ENCODE measurements at regions not wholly inside any gene's neighbourhood (a gene's known extent, or its start where the extent isn't known, plus 50 kb on each side); places are given as distances from the start of the nearest gene placed in this dataset.
"Not testable (repeated sequence)": the region's sequence is repeated elsewhere in the genome, so short reads cannot be mapped to it uniquely, and the experiment has no call there.

- no peak overlapping the region for H3K4me3 ChIP-seq (ENCODE audit: low read depth, low read length)
- TF ChIP-seq CTCF (IDR thresholded peaks at IDR 0.05; ENCODE audit: insufficient read depth, low read depth, low read length, missing control alignments), result no peak
- no peak for DNase-seq (ENCODE audit: low read depth)
Measured at GRCh38 chr13:76292031-76292430, 594.2 kb downstream of the KCTD12 start.

GRCh38 chr13:76289558-76289957 lies 596.6 kb downstream of the KCTD12 start:
- H3K4me3 ChIP-seq (ENCODE audit: low read depth, low read length), result no peak overlapping the region
- no peak for TF ChIP-seq CTCF (IDR thresholded peaks at IDR 0.05; ENCODE audit: insufficient read depth, low read depth, low read length, missing control alignments)
- no peak for DNase-seq (ENCODE audit: low read depth)

GRCh38 chr13:76286178-76286577 lies 600.0 kb downstream of the KCTD12 start:
- TF ChIP-seq CTCF (IDR thresholded peaks at IDR 0.05; ENCODE audit: insufficient read depth, low read depth, low read length, missing control alignments), result no peak
- no peak for DNase-seq (ENCODE audit: low read depth)

GRCh38 chr13:76285463-76285862 lies 600.7 kb downstream of the KCTD12 start:
- H3K4me3 ChIP-seq (ENCODE audit: low read depth, low read length), result no peak overlapping the region
- TF ChIP-seq CTCF (IDR thresholded peaks at IDR 0.05; ENCODE audit: insufficient read depth, low read depth, low read length, missing control alignments), result no peak
- DNase-seq (ENCODE audit: low read depth), result no peak

More at GRCh38 chr13:76286178-76286577, 600.0 kb downstream of the KCTD12 start:
- no peak overlapping the region for H3K4me3 ChIP-seq (ENCODE audit: low read depth, low read length)

- not testable (repeated sequence) for H3K4me3 ChIP-seq (ENCODE audit: low read depth, low read length); DNase-seq (ENCODE audit: low read depth)
Measured at GRCh38 chr13:76279766-76280165, 606.4 kb downstream of the KCTD12 start.

- H3K4me3 ChIP-seq (ENCODE audit: low read depth, low read length), result no peak overlapping the region
- DNase-seq (ENCODE audit: low read depth), result no peak
- no peak for TF ChIP-seq CTCF (IDR thresholded peaks at IDR 0.05; ENCODE audit: insufficient read depth, low read depth, low read length, missing control alignments)
Measured at GRCh38 chr13:76271728-76272232, 614.4 kb downstream of the KCTD12 start.

- not testable (repeated sequence) for DNase-seq (ENCODE audit: low read depth); H3K4me3 ChIP-seq (ENCODE audit: low read depth, low read length)
Measured at GRCh38 chr13:76268307-76268706, 617.9 kb downstream of the KCTD12 start.

GRCh38 chr13:76267216-76267615 lies 619.0 kb downstream of the KCTD12 start:
- no peak for TF ChIP-seq CTCF (IDR thresholded peaks at IDR 0.05; ENCODE audit: insufficient read depth, low read depth, low read length, missing control alignments)
- DNase-seq (ENCODE audit: low read depth), result no peak
- no peak overlapping the region for H3K4me3 ChIP-seq (ENCODE audit: low read depth, low read length)

Measured in GM12865 (cell line).